ENCODE measurements at regions not wholly inside any gene's neighbourhood (a gene's known extent, or its start where the extent isn't known, plus 50 kb on each side); places are given as distances from the start of the nearest gene placed in this dataset.

GRCh38 chr4:34800953-34801352, 1443.4 kb downstream of the ARAP2 start:
- H3K4me1 ChIP-seq (ENCODE audit: insufficient read depth, low read length) = no peaks in the 10 kb centered on the region
- no peaks in the 10 kb centered on the region for H3K36me3 ChIP-seq (ENCODE audit: insufficient read depth, low read length)
- Mint-ChIP-seq H3K36me3 (no peaks in the 10 kb centered on the region), H3K27ac (no peak overlapping the region), H3K9me3 (peaks cover 0 to 17% (median 6%) of the 10 kb centered on the region in 8 donors), H3K4me1 (peaks cover 0 to 1% (median 0%) of the 10 kb centered on the region in 4 donors), H3K27me3 (no peaks in the 10 kb centered on the region), H3K4me3 (no peak overlapping the region)
- no peaks in the 10 kb centered on the region for H3K27me3 ChIP-seq (ENCODE audit: insufficient read depth, low read length)
- no peaks in the 10 kb centered on the region for H3K9me3 ChIP-seq (ENCODE audit: control insufficient read depth in 1 of 2, low read length in 2 of 2)
- H3K27ac ChIP-seq (ENCODE audit: low read depth, low read length) = no peak overlapping the region
- CTCF ChIA-PET (ENCODE audit: partially characterized antibody) = no interaction called here
- no peak for DNase-seq
- no peak overlapping the region for H3K4me3 ChIP-seq (ENCODE audit: low read length in 2 of 2)
- POLR2A ChIA-PET (ENCODE audit: partially characterized antibody) = no interaction called here
- intact Hi-C loops (cut with micrococcal nuclease) = no loop called here

GRCh38 chr4:34814266-34814665, 1430.0 kb downstream of the ARAP2 start:
- H3K27me3 ChIP-seq (ENCODE audit: insufficient read depth, low read length) = no peaks in the 10 kb centered on the region
- no peak for DNase-seq
- Mint-ChIP-seq H3K27me3 (no peaks in the 10 kb centered on the region), H3K36me3 (no peaks in the 10 kb centered on the region), H3K27ac (no peak overlapping the region), H3K4me3 (no peak overlapping the region), H3K4me1 (no peaks in the 10 kb centered on the region), H3K9me3 (peaks cover 0 to 18% (median 5%) of the 10 kb centered on the region in 8 donors)
- no peak overlapping the region for H3K4me3 ChIP-seq (ENCODE audit: low read length in 2 of 2)
- no peaks in the 10 kb centered on the region for H3K4me1 ChIP-seq (ENCODE audit: insufficient read depth, low read length)
- CTCF ChIA-PET (ENCODE audit: partially characterized antibody) = no interaction called here
- no peaks in the 10 kb centered on the region for H3K36me3 ChIP-seq (ENCODE audit: insufficient read depth, low read length)
- intact Hi-C loops (cut with micrococcal nuclease) = no loop called here
- H3K9me3 ChIP-seq (ENCODE audit: control insufficient read depth in 1 of 2, low read length in 2 of 2) = no peaks in the 10 kb centered on the region
- POLR2A ChIA-PET (ENCODE audit: partially characterized antibody) = no interaction called here
- no peak overlapping the region for H3K27ac ChIP-seq (ENCODE audit: low read depth, low read length)

- Histone ChIP-seq H3K4me1 (ENCODE audit: insufficient read depth, low read length) (no peaks in the 10 kb centered on the region), H3K36me3 (ENCODE audit: insufficient read depth, low read length) (no peaks in the 10 kb centered on the region), H3K9me3 (ENCODE audit: control insufficient read depth in 1 of 2, low read length in 2 of 2) (no peaks in the 10 kb centered on the region), H3K27me3 (ENCODE audit: insufficient read depth, low read length) (no peaks in the 10 kb centered on the region), H3K27ac (ENCODE audit: low read depth, low read length) (no peak overlapping the region), H3K4me3 (ENCODE audit: low read length in 2 of 2) (no peak overlapping the region)
- Mint-ChIP-seq H3K27ac (no peak overlapping the region), H3K36me3 (no peaks in the 10 kb centered on the region), H3K27me3 (no peaks in the 10 kb centered on the region), H3K4me3 (no peak overlapping the region), H3K9me3 (peaks cover 0 to 13% (median 6%) of the 10 kb centered on the region in 8 donors), H3K4me1 (no peaks in the 10 kb centered on the region)
- intact Hi-C loops (cut with micrococcal nuclease) = no loop called here
- ChIA-PET CTCF (ENCODE audit: partially characterized antibody) (no interaction called here), POLR2A (ENCODE audit: partially characterized antibody) (no interaction called here)
- DNase-seq = no peak
Observed at GRCh38 chr4:34824515-34824914, 1419.8 kb downstream of the ARAP2 start.

- Mint-ChIP-seq H3K36me3 (no peaks in the 10 kb centered on the region), H3K4me1 (no peaks in the 10 kb centered on the region), H3K27ac (no peak overlapping the region), H3K9me3 (peaks cover 0 to 13% (median 6%) of the 10 kb centered on the region in 8 donors), H3K27me3 (no peaks in the 10 kb centered on the region), H3K4me3 (no peak overlapping the region)
- Histone ChIP-seq H3K27ac (ENCODE audit: low read depth, low read length) (no peak overlapping the region), H3K4me3 (ENCODE audit: low read length in 2 of 2) (no peak overlapping the region), H3K4me1 (ENCODE audit: insufficient read depth, low read length) (no peaks in the 10 kb centered on the region), H3K36me3 (ENCODE audit: insufficient read depth, low read length) (no peaks in the 10 kb centered on the region), H3K27me3 (ENCODE audit: insufficient read depth, low read length) (no peaks in the 10 kb centered on the region), H3K9me3 (ENCODE audit: control insufficient read depth in 1 of 2, low read length in 2 of 2) (no peaks in the 10 kb centered on the region)
- POLR2A ChIA-PET (ENCODE audit: partially characterized antibody) = no interaction called here
- CTCF ChIA-PET (ENCODE audit: partially characterized antibody) = no interaction called here
- no peak for DNase-seq
- intact Hi-C loops (cut with micrococcal nuclease) = no loop called here
Observed at GRCh38 chr4:34826660-34827059, 1417.7 kb downstream of the ARAP2 start.

GRCh38 chr4:34845926-34846325, 1398.4 kb downstream of the ARAP2 start:
- no peak overlapping the region for H3K4me3 Mint-ChIP-seq
- peaks cover 0 to 3% (median 0%) of the 10 kb centered on the region in 8 donors for H3K9me3 Mint-ChIP-seq
- Histone ChIP-seq H3K9me3 (ENCODE audit: control insufficient read depth in 1 of 2, low read length in 2 of 2) (no peaks in the 10 kb centered on the region), H3K27ac (ENCODE audit: low read depth, low read length) (no peak overlapping the region), H3K36me3 (ENCODE audit: insufficient read depth, low read length) (no peaks in the 10 kb centered on the region), H3K27me3 (ENCODE audit: insufficient read depth, low read length) (no peaks in the 10 kb centered on the region), H3K4me3 (ENCODE audit: low read length in 2 of 2) (no peak overlapping the region), H3K4me1 (ENCODE audit: insufficient read depth, low read length) (no peaks in the 10 kb centered on the region)
- H3K36me3 Mint-ChIP-seq = no peaks in the 10 kb centered on the region
- H3K4me1 Mint-ChIP-seq = no peaks in the 10 kb centered on the region
- no peaks in the 10 kb centered on the region for H3K27me3 Mint-ChIP-seq
- POLR2A ChIA-PET (ENCODE audit: partially characterized antibody) = no interaction called here
- CTCF ChIA-PET (ENCODE audit: partially characterized antibody) = no interaction called here
- no peak for DNase-seq
- H3K27ac Mint-ChIP-seq = no peak overlapping the region
- intact Hi-C loops (cut with micrococcal nuclease) = no loop called here

- Histone ChIP-seq H3K4me1 (ENCODE audit: insufficient read depth, low read length) (no peaks in the 10 kb centered on the region), H3K27ac (ENCODE audit: low read depth, low read length) (no peak overlapping the region), H3K36me3 (ENCODE audit: insufficient read depth, low read length) (no peaks in the 10 kb centered on the region), H3K27me3 (ENCODE audit: insufficient read depth, low read length) (no peaks in the 10 kb centered on the region), H3K4me3 (ENCODE audit: low read length in 2 of 2) (no peak overlapping the region), H3K9me3 (ENCODE audit: control insufficient read depth in 1 of 2, low read length in 2 of 2) (no peaks in the 10 kb centered on the region)
- H3K27ac Mint-ChIP-seq = no peak overlapping the region
- H3K4me1 Mint-ChIP-seq = no peaks in the 10 kb centered on the region
- CTCF ChIA-PET (ENCODE audit: partially characterized antibody) = no interaction called here
- no peak overlapping the region for H3K4me3 Mint-ChIP-seq
- DNase-seq = no peak
- no peaks in the 10 kb centered on the region for H3K36me3 Mint-ChIP-seq
- no peaks in the 10 kb centered on the region for H3K27me3 Mint-ChIP-seq
- POLR2A ChIA-PET (ENCODE audit: partially characterized antibody) = no interaction called here
- intact Hi-C loops (cut with micrococcal nuclease) = no loop called here
- H3K9me3 Mint-ChIP-seq = peaks cover 0 to 6% (median 2%) of the 10 kb centered on the region in 8 donors
Observed at GRCh38 chr4:34850421-34850820, 1393.9 kb downstream of the ARAP2 start.

- no peaks in the 10 kb centered on the region for H3K36me3 Mint-ChIP-seq
- no peak for DNase-seq
- Histone ChIP-seq H3K36me3 (ENCODE audit: insufficient read depth, low read length) (no peaks in the 10 kb centered on the region), H3K27ac (ENCODE audit: low read depth, low read length) (no peak overlapping the region), H3K27me3 (ENCODE audit: insufficient read depth, low read length) (no peaks in the 10 kb centered on the region), H3K9me3 (ENCODE audit: control insufficient read depth in 1 of 2, low read length in 2 of 2) (no peaks in the 10 kb centered on the region), H3K4me3 (ENCODE audit: low read length in 2 of 2) (no peak overlapping the region), H3K4me1 (ENCODE audit: insufficient read depth, low read length) (no peaks in the 10 kb centered on the region)
- H3K4me3 Mint-ChIP-seq = no peak overlapping the region
- peaks cover 0 to 6% (median 2%) of the 10 kb centered on the region in 8 donors for H3K9me3 Mint-ChIP-seq
- H3K27ac Mint-ChIP-seq = no peak overlapping the region
- ChIA-PET CTCF (ENCODE audit: partially characterized antibody) (no interaction called here), POLR2A (ENCODE audit: partially characterized antibody) (no interaction called here)
- intact Hi-C loops (cut with micrococcal nuclease) = no loop called here
- no peaks in the 10 kb centered on the region for H3K4me1 Mint-ChIP-seq
- no peaks in the 10 kb centered on the region for H3K27me3 Mint-ChIP-seq
Observed at GRCh38 chr4:34850968-34851367, 1393.3 kb downstream of the ARAP2 start.

- Mint-ChIP-seq H3K27me3 (no peaks in the 10 kb centered on the region), H3K9me3 (peaks cover 0 to 6% (median 2%) of the 10 kb centered on the region in 8 donors), H3K4me3 (no peak overlapping the region), H3K36me3 (no peaks in the 10 kb centered on the region), H3K4me1 (no peaks in the 10 kb centered on the region), H3K27ac (no peak overlapping the region)
- ChIA-PET CTCF (ENCODE audit: partially characterized antibody) (no interaction called here), POLR2A (ENCODE audit: partially characterized antibody) (no interaction called here)
- Histone ChIP-seq H3K4me3 (ENCODE audit: low read length in 2 of 2) (no peak overlapping the region), H3K27ac (ENCODE audit: low read depth, low read length) (no peak overlapping the region), H3K4me1 (ENCODE audit: insufficient read depth, low read length) (no peaks in the 10 kb centered on the region), H3K9me3 (ENCODE audit: control insufficient read depth in 1 of 2, low read length in 2 of 2) (no peaks in the 10 kb centered on the region), H3K36me3 (ENCODE audit: insufficient read depth, low read length) (no peaks in the 10 kb centered on the region), H3K27me3 (ENCODE audit: insufficient read depth, low read length) (no peaks in the 10 kb centered on the region)
- DNase-seq = no peak
- intact Hi-C loops (cut with micrococcal nuclease) = no loop called here
Observed at GRCh38 chr4:34851411-34851810, 1392.9 kb downstream of the ARAP2 start.
